ENCODE measurements at regions not wholly inside any gene's neighbourhood (a gene's known extent, or its start where the extent isn't known, plus 50 kb on each side); places are given as distances from the start of the nearest gene placed in this dataset.

GRCh38 chr14:39734306-39734705, 302.1 kb upstream of the FBXO33 start:
- Histone ChIP-seq H3K36me3 (replicated peaks in 1 of 2; ENCODE audit: control insufficient read depth in 1 of 2, insufficient read depth in 2 of 2, low read length in 2 of 2) (no peaks in the 10 kb centered on the region), H2AFZ (ENCODE audit: insufficient read depth, low read depth, low read length, poor library complexity, severe bottlenecking) (no peak overlapping the region), H3K4me1 (ENCODE audit: control insufficient read depth in 1 of 2, insufficient read depth in 2 of 2, low read length in 2 of 2) (no peaks in the 10 kb centered on the region), H3K9ac (ENCODE audit: insufficient read depth, low read length, poor library complexity, severe bottlenecking) (no peak overlapping the region), H3K27ac (ENCODE audit: low read depth in 1 of 2, low read length in 2 of 2) (no peak overlapping the region), H3K4me2 (replicated peaks; ENCODE audit: extremely low read depth, low read length, poor library complexity, severe bottlenecking) (no peak overlapping the region), H4K20me1 (ENCODE audit: insufficient read depth, low read length) (no peaks in the 10 kb centered on the region), H3K4me3 (replicated peaks in 1 of 3; ENCODE audit: low read depth in 2 of 3, low read length in 3 of 3) (no peak overlapping the region), H3K27me3 (ENCODE audit: control insufficient read depth in 2 of 2, insufficient read depth in 2 of 2, low read length in 2 of 2) (no peaks in the 10 kb centered on the region), H3K9me3 (replicated peaks in 1 of 2; ENCODE audit: control insufficient read depth in 1 of 2, insufficient read depth in 1 of 2, low read length in 2 of 2) (peaks cover 22 to 23% of the 10 kb centered on the region in 2 donors), H3K79me2 (ENCODE audit: insufficient read depth, low read length) (no peaks in the 10 kb centered on the region)
- H3K4me1 Mint-ChIP-seq, result no peaks in the 10 kb centered on the region
- H3K36me3 Mint-ChIP-seq, result no peaks in the 10 kb centered on the region
- H3K27ac Mint-ChIP-seq, result no peak overlapping the region
- no peak for TF ChIP-seq CTCF (IDR thresholded peaks at IDR 0.05)
- H3K9me3 Mint-ChIP-seq, result peaks cover 0 to 8% (median 2%) of the 10 kb centered on the region in 7 donors
- H3K4me3 Mint-ChIP-seq, result no peak overlapping the region
- intact Hi-C loops (cut with micrococcal nuclease), result no loop called here
- H3K27me3 Mint-ChIP-seq (ENCODE audit: low read depth in 3 of 3), result no peaks in the 10 kb centered on the region
- DNase-seq, result no peak

- no peak overlapping the region for H3K27ac ChIP-seq (ENCODE audit: low read depth in 1 of 2, low read length in 2 of 2)
- H2AFZ ChIP-seq (ENCODE audit: insufficient read depth, low read depth, low read length, poor library complexity, severe bottlenecking), result no peak overlapping the region
- H3K27me3 Mint-ChIP-seq (ENCODE audit: low read depth in 3 of 3), result no peaks in the 10 kb centered on the region
- no peaks in the 10 kb centered on the region for H3K4me1 Mint-ChIP-seq
- H3K9me3 ChIP-seq (replicated peaks in 1 of 2; ENCODE audit: control insufficient read depth in 1 of 2, insufficient read depth in 1 of 2, low read length in 2 of 2), result peaks cover 22 to 23% of the 10 kb centered on the region in 2 donors
- H3K79me2 ChIP-seq (ENCODE audit: insufficient read depth, low read length), result no peaks in the 10 kb centered on the region
- no peaks in the 10 kb centered on the region for H3K36me3 ChIP-seq (replicated peaks in 1 of 2; ENCODE audit: control insufficient read depth in 1 of 2, insufficient read depth in 2 of 2, low read length in 2 of 2)
- no peak overlapping the region for H3K4me3 ChIP-seq (replicated peaks in 1 of 3; ENCODE audit: low read depth in 2 of 3, low read length in 3 of 3)
- intact Hi-C loops (cut with micrococcal nuclease), result no loop called here
- H3K4me1 ChIP-seq (ENCODE audit: control insufficient read depth in 1 of 2, insufficient read depth in 2 of 2, low read length in 2 of 2), result no peaks in the 10 kb centered on the region
- peaks cover 0 to 8% (median 2%) of the 10 kb centered on the region in 7 donors for H3K9me3 Mint-ChIP-seq
- no peaks in the 10 kb centered on the region for H3K27me3 ChIP-seq (ENCODE audit: control insufficient read depth in 2 of 2, insufficient read depth in 2 of 2, low read length in 2 of 2)
- H3K4me2 ChIP-seq (replicated peaks; ENCODE audit: extremely low read depth, low read length, poor library complexity, severe bottlenecking), result no peak overlapping the region
- no peak overlapping the region for H3K4me3 Mint-ChIP-seq
- H3K9ac ChIP-seq (ENCODE audit: insufficient read depth, low read length, poor library complexity, severe bottlenecking), result no peak overlapping the region
- TF ChIP-seq CTCF (IDR thresholded peaks at IDR 0.05), result no peak
- no peak overlapping the region for H3K27ac Mint-ChIP-seq
- no peak for DNase-seq
- no peaks in the 10 kb centered on the region for H3K36me3 Mint-ChIP-seq
- WGBS (ENCODE audit: insufficient coverage), result 86% methylated on average over 1 of the region's 1 CpG
- H4K20me1 ChIP-seq (ENCODE audit: insufficient read depth, low read length), result no peaks in the 10 kb centered on the region
These were observed 301.5 kb upstream of the FBXO33 start for GRCh38 chr14:39733741-39734140.
